Nephron progenitor cell (in vitro differentiated cells): ENCODE measurements at regions not wholly inside any gene's neighbourhood (a gene's known extent, or its start where the extent isn't known, plus 50 kb on each side); places are given as distances from the start of the nearest gene placed in this dataset.

Experiments used
- DNase-seq: peaks from one replicate; pipeline ENCODE4 v3.0.0; 2021
- H3K27ac Mint-ChIP-seq: 2 replicates; pipeline ENCODE4 v1.8.0; 2021; ENCODE audit warnings: mild to moderate bottlenecking, moderate library complexity, mixed read lengths
- H3K27me3 Mint-ChIP-seq: 2 replicates; pipeline ENCODE4 v1.8.0; 2021; ENCODE audit warnings: mild to moderate bottlenecking, low read depth, mixed read lengths; ENCODE audit not compliant: poor library complexity
- H3K36me3 Mint-ChIP-seq: 2 replicates; pipeline ENCODE4 v1.8.0; 2021; ENCODE audit warnings: low read depth, mixed read lengths
- H3K4me1 Mint-ChIP-seq: 2 replicates; pipeline ENCODE4 v1.8.0; 2021; ENCODE audit warnings: mixed read lengths
- H3K4me3 Mint-ChIP-seq: 2 replicates; pipeline ENCODE4 v1.8.0; 2021; ENCODE audit warnings: mild to moderate bottlenecking, moderate library complexity, mixed read lengths
- H3K9me3 Mint-ChIP-seq: 2 replicates; pipeline ENCODE4 v1.8.0; 2021; ENCODE audit warnings: mild to moderate bottlenecking, moderate library complexity, mixed read lengths
- CTCF ChIP-seq: fragments of 200-600 bp; sonication (generic); IDR thresholded peaks from 2 replicates; pipeline ENCODE4 v1.5.0; 2021; ENCODE audit warnings: antibody characterized with exemption

- H3K9me3 Mint-ChIP-seq = peaks cover 6% of the 10 kb centered on the region
- H3K36me3 Mint-ChIP-seq = no peaks in the 10 kb centered on the region
- no peak for DNase-seq
- H3K27me3 Mint-ChIP-seq = peaks cover 4% of the 10 kb centered on the region
- H3K4me3 Mint-ChIP-seq = no peak overlapping the region
- TF ChIP-seq CTCF = no peak
- no peak overlapping the region for H3K27ac Mint-ChIP-seq
- peaks cover 10% of the 10 kb centered on the region for H3K4me1 Mint-ChIP-seq
Observed at GRCh38 chr10:47196691-47197090, 103.3 kb upstream of the GDF10 start.

GRCh38 chr10:47198221-47198620, 101.8 kb upstream of the GDF10 start:
- no peak overlapping the region for H3K4me3 Mint-ChIP-seq
- no peak for DNase-seq
- H3K27ac Mint-ChIP-seq = no peak overlapping the region
- no peak for TF ChIP-seq CTCF
- H3K4me1 Mint-ChIP-seq = no peaks in the 10 kb centered on the region
- H3K27me3 Mint-ChIP-seq = peaks cover 4% of the 10 kb centered on the region
- no peaks in the 10 kb centered on the region for H3K36me3 Mint-ChIP-seq
- peaks cover 11% of the 10 kb centered on the region for H3K9me3 Mint-ChIP-seq

DNA sequence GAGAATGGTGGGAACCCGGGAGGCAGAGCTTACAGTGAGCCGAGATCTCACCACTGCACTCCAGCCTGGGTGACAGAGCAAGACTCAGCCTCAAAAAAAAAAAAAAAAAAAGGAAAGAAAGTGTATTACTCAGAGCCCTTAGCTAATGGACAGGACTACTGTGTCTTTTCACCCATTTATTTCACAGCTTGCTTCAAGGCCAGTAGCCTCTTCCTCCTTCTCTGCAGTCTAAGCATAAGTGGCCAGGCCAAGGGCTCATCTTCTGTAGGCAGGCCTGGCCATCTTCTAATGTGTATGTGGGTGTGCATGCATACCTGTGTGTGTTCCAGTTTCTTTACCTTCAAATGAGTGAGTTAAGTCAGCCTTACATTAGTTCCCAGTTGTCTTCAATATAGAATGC, 94.8 kb upstream of the GDF10 start:
- H3K4me1 Mint-ChIP-seq = peaks cover 28% of the 10 kb centered on the region
- TF ChIP-seq CTCF = no peak
- no peak for DNase-seq
- no peaks in the 10 kb centered on the region for H3K36me3 Mint-ChIP-seq
- H3K4me3 Mint-ChIP-seq = no peak overlapping the region
- peaks cover 11% of the 10 kb centered on the region for H3K9me3 Mint-ChIP-seq
- H3K27ac Mint-ChIP-seq = no peak overlapping the region
- no peaks in the 10 kb centered on the region for H3K27me3 Mint-ChIP-seq

GRCh38 chr10:47206449-47207280, 93.3 kb upstream of the GDF10 start:
- H3K36me3 Mint-ChIP-seq = peaks cover 7% of the 10 kb centered on the region
- no peaks in the 10 kb centered on the region for H3K27me3 Mint-ChIP-seq
- no peak overlapping the region for H3K27ac Mint-ChIP-seq
- H3K9me3 Mint-ChIP-seq = peaks cover 13% of the 10 kb centered on the region
- peaks cover 28% of the 10 kb centered on the region for H3K4me1 Mint-ChIP-seq
- H3K4me3 Mint-ChIP-seq = no peak overlapping the region
- no peak for DNase-seq
- no peak for TF ChIP-seq CTCF

GRCh38 chr10:47207281-47207615, 92.7 kb upstream of the GDF10 start:
- no peaks in the 10 kb centered on the region for H3K27me3 Mint-ChIP-seq
- H3K27ac Mint-ChIP-seq = peak overlapping the region; percentile 16
- TF ChIP-seq CTCF = no peak
- H3K4me3 Mint-ChIP-seq = no peak overlapping the region
- DNase-seq = no peak
- peaks cover 28% of the 10 kb centered on the region for H3K4me1 Mint-ChIP-seq
- H3K36me3 Mint-ChIP-seq = peaks cover 8% of the 10 kb centered on the region
- peaks cover 16% of the 10 kb centered on the region for H3K9me3 Mint-ChIP-seq

DNA sequence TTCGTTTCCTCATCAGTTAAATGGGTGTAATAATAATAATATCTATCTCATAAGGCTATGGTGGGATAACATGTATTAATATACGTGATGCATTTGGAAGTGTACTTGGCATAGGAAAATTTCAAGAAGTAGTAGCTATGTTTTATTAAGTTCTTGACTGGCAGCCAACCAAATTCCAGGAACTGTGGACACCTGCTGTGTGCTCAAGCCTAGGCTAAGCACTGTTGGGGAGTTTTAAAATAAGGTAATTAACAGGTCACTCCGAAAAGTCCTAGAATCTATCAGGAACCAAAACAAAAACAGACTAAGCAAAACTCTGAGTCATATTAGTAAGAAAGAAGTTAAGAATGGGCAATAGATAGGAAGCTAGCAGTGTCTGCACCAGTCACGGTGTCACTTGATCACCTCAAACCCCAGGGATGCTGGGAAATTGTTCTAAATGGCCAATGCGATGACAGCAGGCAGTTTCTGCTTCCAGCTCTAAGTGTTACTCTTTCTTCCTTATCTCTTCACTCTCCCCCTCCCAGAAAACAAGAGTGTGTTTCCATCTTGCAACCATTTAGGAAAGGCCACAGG, 92.0 kb upstream of the GDF10 start:
- Mint-ChIP-seq H3K4me1 (peaks cover 28% of the 10 kb centered on the region), H3K9me3 (peaks cover 20% of the 10 kb centered on the region), H3K27me3 (no peaks in the 10 kb centered on the region), H3K4me3 (no peak overlapping the region), H3K27ac (no peak overlapping the region), H3K36me3 (peaks cover 13% of the 10 kb centered on the region)
- no peak for TF ChIP-seq CTCF
- DNase-seq = no peak
